ENCODE measurements at regions not wholly inside any gene's neighbourhood (a gene's known extent, or its start where the extent isn't known, plus 50 kb on each side); places are given as distances from the start of the nearest gene placed in this dataset.

- TF ChIP-seq CTCF (conservative IDR thresholded peaks at IDR 0.05) = no peak
- TF ChIP-seq EZH2 (IDR thresholded peaks at IDR 0.05; ENCODE audit: low read depth) = no peak
These were observed 725.0 kb downstream of the TLE1 start for GRCh38 chr9:80964374-80964773.
